SHP77 treated with DMSO at 0.1 percent for 48 hours (cell line): ENCODE measurements at regions not wholly inside any gene's neighbourhood (a gene's known extent, or its start where the extent isn't known, plus 50 kb on each side); places are given as distances from the start of the nearest gene placed in this dataset.

Source experiments
- DNase-seq: peaks from one replicate; lab custom pipeline; 2025; lab: John Stamatoyannopoulos, UW

DNA sequence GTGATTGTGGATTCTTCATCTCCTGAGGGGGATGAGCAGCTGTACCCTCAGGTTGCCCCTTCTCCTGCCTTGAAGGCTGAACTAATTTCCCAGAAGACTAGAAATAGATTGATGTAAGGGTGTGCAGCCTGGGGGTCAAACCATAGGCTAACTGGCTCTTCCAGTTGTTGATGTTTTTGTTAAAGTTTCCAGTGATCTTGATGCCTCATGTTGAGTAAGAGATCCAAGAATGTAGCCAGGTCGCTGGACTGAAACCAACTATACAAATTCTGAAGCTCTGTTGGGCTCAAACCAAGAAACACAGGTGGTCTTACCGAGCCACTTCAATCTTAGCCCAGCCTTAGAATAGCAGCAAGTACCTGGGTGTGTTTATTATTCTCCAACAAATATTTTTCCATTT lies 391.8 kb downstream of the KLF5 start:
- no peak for DNase-seq

DNA sequence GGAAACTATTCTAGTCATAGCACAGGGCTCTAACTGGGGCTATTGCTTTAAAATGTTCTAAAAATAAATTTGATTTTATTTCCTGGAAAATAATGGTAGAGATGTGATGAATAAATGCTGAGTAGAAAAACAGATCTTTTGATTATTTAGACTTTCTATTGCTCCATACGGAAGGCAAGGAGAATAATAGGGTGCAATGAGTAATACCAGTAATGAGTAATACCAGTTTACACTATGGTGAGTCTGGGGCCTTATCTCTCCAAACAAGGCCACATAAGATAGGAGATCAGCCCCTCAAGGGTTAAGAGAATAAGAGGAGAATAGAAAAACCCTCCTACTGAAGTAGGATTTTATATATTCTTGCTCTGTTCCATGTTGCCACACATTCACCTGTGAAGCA lies 390.4 kb downstream of the KLF5 start:
- no peak for DNase-seq

DNA sequence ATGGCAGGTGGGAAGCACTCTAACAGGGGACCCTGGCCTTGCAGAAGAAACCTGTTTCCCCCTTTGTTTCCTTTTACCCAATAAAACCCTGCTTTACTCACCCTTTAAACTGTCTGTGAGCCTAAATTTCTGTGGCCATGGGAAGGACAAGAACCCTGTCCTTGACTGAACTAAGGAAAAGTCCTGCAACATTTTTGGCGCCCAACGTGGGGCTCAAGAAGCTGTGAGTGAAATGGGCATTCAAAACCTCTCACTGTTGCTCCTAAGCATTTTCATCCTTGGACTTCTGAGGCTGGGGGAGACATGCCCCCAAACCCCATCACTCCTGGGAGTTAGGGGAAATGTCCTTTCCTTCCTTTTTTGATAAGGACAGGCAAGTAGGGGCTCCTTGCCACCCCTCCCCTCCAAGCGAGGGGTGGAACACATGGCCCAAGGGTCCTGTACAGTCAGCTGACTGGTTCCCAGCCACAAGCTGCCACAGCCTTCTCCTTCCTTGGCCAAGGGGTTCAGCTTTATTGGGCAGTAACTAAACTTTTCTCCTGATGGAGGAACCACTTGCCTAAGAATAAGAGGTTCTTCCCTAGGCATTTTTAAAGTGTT lies 381.6 kb downstream of the KLF5 start:
- no peak for DNase-seq

DNA sequence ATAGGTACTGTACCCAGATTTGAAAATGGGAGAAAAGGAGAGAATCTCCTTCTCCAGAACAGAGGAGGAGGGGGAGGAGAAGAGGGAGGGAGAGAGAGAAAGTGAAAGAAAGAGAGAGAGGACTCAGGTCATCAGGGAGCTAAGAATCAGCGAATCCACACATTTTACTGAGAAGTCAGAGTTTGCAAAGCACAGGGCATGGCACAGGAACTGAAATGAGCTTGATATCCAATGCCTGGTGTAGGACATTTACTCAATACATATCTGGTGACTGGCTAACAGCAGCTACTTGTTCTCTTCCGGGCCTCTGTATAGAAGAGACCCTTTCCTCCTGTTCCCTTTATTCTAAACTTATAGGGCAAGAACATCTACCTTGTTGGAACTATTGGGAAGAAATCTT lies 375.1 kb downstream of the KLF5 start:
- no peak for DNase-seq

DNA sequence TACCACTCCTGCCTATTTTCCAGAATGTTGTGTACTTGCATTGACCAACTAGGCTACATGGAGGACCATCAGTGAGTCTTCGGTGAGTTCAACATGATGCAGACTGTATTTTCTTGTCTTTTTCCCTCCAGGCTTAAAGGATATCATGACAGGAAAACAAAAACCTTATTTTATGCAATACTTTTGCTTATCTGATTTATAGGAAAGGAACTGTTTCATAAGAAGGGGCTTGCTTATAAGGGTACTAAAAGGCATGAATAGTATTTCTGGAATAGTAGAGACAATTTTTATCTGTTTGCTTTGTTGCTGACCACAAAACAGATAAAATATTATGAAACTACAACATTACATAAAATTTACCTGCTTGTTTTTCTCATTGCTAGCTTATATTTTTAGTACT lies 374.7 kb downstream of the KLF5 start:
- no peak for DNase-seq

DNA sequence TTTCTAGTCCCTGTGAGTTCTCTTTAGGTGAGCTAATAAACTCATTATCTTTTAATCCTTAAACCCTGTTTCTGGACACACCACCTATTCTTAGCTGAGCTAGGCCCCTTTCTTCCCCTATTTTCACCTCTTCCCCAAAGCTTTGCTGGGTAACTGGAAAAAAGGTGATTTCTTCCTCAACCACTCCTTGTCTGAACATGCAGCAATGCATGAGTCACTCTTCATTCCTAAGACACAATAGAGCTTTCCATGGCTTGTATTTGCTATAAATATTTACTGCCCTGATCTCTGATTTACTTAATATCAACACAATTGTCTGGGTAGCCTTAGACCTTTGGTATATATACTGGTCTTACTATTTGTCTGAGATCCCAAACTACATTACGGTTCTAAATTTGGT lies 370.9 kb downstream of the KLF5 start:
- no peak for DNase-seq

DNA sequence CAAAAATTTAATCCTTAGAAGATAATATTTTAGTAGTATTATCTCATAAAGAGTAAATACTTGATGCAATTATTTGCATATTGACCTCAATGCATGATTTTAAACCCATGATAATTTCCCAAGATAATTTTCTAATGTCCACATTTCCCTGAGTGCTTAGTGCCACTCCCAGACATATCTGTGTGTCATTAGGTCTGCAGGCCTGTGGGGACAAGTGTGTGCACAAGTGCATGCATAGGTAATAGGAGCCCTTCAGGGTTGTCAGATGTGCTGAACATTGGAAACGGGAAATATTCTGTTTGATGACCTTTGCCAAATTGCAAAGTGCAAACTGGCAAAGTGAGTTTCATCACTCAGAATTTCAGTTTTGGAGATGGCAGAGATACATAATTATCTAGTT lies 369.9 kb downstream of the KLF5 start:
- DNase-seq: no peak

DNA sequence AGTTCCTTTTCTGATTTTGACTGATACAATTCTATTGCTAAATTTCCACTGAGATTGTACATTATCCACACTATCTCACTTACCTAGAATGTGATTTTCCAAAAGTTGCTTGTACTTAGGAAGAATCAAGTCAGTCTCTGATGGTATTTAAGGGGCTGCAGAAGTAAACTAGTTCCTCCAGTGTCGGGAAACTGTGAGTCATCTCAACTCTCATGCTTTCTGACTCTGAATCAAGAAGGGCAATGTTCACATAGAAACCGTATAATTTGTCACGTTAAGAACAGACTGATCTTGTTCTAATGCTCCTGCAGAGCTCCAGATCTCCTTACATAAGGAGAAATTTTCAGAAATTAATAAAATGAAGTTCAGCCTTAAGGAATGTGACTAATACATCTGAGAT lies 369.3 kb downstream of the KLF5 start:
- DNase-seq: no peak

DNA sequence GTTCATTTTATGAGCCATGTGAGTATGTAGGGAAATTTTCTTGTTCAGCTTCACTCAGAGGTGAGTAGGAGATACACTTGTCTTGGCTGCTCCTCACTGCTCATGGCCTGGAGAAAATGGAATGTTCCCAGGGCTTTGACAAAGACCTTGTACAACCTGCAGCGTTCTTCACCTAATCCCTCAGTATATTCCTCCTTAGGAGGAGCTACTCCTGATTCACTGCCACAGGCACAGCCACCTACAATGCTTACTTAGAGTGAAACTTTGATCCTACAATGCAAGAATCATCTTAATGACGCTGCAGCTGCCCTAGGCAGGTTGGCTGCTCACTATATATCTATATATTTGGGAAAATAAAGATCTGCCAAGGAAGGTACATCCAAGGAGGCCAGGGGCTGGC lies 364.2 kb downstream of the KLF5 start:
- no peak for DNase-seq

DNA sequence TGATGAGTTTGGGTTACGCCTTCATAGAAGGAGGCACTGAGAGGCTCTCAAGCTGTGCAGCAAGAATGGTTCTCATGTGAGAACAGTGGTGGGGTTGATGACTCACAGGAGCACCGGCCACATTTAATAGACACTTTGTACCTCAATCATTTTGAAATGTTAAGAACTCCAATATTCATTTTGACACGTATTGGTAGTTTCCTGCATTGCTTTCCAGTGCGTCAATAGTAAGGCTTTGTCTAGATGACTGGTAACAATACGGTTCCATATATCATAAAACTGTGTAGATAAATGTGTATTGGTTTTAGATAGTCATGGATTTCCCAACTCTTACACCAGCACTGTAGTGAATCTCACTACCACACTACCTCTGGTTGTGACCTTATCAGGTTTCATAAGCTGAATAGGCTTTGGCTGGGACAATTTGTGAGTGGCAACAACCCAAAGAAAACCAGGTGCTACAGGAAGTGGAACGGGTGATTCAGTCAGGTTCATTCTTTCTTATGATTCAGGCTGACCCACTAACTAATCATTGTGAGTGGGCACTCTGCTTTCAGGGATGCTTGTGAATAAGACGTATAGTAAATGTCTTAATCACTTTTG lies 362.6 kb downstream of the KLF5 start:
- peak; percentile 8 for DNase-seq

DNA sequence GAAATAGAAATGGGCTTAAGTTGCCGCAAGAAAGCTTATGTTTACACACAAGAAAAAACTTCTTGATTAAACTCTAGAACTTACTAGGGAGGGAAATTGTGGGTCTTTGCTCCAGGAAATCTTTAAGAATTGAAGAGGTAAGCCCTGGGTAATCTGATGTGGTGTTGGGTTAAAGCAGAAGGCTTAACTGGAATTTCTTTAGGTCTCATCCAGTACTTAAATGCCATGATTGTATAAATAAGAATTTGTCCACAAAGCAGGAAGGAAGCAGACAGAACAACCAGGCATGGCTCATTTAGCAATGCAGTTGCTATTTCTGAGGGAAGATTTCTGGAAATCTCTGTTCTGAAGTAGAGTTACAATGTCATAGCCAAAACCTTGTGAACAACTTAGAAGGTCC lies 360.4 kb downstream of the KLF5 start:
- DNase-seq: no peak

DNA sequence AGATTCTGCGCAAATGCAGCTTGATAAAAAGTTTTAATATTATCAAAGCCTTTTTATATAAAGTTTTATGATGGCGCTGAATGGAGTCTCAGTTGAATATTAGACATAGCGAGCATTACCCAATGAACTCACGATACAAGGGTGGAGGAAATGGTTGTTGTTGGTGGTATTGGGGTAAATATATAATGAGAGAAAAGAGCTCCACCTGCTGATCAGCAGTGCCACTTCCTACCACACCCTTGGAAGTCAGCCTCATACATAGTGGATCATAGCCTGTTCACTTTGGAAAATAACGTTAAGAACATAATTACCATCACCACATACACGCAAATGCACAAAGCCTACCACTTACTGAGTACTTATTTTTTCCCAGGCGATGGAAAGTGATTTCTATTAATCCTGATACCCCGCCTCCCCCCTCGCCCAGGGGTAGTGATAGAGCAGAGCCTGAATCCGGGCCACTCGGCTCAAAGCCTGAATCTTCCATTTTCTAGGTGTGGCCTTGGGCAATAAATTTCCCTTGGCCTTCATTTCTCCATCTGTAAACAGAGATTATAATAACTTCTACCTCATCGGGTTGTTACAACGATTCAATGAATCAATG lies 358.3 kb downstream of the KLF5 start:
- DNase-seq: peak; percentile 1

DNA sequence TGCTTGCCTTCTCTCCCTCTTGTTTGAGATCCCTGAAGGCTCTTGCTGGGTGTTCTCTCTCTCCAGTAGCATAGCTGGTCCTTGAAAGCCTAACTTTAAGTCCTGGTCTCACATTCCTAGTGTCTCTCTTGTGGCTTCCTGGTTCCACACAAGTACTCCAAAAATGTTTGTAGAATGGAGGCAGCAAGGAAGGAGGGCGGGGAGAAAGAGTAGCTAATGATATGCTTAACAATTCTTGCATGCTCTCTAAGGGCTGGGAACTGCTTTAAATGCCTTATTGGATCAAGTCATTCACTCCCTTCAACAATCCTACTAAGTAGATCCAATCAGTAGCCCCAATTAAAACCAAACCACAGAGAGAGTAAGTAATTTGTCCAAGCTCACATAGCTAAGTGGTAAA lies 357.3 kb downstream of the KLF5 start:
- DNase-seq: no peak

DNA sequence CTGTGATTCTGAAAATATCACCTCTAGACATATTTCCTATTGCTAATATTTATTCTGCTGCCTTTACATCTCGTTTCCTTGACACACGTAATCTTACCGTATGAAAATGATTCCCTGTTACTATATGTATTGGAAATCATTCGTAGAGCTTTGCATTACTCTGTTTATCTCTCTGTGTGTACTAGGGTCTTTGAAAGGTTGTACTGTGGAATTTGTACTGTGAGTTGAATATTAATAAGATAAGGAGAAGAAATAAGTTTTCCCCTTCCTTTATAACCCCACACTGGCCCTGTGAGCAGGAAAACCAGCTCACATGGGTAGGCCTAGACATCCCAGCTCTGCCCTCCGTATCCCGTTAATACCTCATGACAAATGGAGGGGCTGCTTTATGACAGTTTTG lies 354.9 kb downstream of the KLF5 start:
- no peak for DNase-seq

DNA sequence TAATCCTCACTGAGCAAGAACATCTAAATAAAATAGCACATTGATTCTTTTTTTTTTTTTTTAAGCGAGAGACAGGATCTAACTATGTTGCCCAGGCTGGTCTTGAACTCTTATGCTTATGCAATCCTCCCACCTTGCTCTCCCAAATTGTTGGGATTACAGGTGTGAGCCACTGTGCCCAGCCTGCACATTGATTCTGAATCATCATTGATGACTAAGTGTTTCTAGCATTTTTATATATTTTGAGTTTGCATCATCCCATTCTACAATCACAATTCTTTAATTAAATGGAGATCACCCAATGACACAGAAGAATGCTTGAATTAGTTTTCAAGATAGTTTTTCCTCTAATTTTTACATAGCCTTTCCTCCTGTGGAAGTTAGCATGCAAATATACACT lies 354.1 kb downstream of the KLF5 start:
- DNase-seq: no peak

DNA sequence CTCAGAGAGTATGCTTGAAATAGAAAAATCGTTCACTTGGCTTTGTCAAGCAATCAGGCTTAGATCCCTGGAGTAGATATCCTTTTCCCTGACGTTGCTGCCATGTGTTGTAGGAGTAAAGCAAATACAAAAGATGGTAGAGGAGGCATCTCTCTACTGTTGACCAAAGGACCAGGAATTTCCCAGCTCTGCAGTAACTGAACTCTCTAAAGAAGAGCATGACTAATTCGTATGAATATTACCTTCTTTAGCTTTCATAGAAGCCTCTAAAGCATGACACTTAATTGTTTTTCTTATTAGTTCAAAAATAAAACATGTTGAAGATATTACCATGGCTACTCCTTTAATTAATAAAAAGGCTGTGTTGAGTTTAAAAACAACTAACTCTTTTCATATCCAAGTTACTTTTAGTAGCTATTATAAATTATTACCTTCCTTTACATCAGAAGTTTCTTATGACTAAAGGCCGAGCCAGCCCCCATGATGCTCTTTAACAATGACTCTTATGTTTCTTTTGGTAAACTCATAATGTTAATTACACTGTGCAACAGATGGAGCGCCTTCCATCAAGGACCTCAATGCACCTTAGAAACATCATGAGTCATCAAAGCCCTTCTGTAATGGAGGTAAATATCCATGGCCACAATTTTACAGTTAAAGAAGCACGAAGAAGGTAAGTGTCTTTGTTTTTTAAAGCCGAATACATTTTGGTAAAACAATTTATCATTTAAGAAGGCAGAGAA lies 352.4 kb downstream of the KLF5 start:
- no peak for DNase-seq

DNA sequence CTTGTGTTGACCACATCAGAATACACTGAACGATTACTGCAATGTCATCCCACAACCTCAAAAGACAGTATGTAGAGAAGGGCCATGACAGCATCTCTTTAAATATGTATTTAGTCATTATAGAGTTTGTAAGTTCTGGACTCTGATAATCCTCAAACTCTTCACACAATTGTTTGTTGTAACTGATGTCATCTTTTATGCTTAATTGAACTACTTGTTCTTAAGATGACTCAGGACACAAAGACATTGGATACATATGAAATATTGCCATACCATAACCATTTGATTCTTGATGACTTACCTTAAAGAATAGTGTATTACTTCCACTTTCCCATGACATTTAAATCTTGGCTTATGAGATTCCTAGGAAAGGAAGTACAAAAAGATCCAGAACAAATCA lies 347.6 kb downstream of the KLF5 start:
- no peak for DNase-seq

DNA sequence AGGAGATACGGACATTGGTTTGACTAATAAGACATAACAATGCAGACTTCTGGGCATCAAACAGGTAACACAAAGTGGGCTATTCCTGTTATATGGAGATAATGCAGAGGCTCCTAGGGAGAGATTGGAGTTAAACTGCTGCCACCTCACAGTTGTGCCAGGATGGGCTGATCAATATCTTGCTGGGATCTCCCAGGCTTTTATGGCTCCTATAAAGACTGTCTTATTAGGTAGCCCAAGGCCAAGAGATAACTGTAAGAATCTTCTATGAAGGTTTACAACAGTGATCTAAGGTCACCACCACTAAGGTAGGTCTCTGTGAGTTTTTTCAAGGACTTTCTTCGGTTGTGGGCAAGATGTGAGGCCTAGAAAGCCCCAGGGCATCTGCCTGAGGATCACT lies 345.8 kb downstream of the KLF5 start:
- no peak for DNase-seq

DNA sequence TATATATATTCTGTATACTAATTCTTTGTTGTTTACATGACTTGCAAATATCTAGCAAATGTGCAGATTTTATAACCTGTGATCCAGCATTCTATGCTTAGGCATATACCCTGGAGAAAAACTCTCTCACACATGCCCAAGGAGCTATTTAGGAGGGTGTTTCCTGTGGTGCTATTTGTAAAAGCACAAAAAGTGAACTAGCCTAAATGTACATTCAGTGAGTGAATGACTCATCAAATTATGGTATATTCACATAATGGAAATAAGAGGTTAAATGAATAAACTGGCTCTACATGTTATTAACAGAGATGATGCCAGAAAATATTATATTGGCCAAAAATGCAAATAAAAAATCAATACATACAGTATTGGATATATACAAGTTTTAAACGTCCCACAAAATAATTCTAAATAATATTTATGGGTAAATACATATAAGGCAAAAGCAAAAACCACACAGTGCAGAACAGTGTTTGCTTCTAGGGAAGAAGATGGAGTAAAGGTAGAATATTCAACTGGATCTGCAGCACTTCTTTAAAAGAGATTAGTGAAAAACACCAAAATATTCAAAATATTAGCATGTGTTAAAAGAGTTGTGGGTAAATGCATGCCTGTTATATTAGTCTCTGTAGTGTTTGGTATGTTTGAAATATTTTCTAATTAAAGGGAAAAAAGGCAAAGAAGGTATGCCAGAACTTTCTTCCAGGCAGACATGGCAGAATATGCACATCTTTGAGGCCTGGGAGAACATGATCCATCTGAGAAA lies 344.7 kb downstream of the KLF5 start:
- no peak for DNase-seq

DNA sequence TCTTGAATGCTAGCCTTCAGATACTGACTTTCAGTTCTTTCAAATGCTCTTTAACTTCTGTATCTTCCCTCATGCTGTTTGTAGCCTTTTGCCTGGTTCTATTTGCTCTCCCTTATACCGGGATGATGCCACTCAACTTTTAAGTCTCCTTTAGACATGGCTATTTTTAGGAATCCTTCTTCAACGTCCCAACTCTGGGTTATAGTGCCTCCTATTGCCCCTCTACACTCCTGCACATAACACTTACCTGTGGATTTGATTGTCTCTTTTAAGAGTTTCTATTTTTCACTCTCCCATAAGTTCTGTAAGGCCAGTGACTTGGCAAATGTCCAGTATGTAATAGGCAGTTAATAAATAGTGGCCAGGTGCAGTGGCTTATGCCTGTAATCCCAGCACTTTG lies 343.0 kb downstream of the KLF5 start:
- DNase-seq: no peak

DNA sequence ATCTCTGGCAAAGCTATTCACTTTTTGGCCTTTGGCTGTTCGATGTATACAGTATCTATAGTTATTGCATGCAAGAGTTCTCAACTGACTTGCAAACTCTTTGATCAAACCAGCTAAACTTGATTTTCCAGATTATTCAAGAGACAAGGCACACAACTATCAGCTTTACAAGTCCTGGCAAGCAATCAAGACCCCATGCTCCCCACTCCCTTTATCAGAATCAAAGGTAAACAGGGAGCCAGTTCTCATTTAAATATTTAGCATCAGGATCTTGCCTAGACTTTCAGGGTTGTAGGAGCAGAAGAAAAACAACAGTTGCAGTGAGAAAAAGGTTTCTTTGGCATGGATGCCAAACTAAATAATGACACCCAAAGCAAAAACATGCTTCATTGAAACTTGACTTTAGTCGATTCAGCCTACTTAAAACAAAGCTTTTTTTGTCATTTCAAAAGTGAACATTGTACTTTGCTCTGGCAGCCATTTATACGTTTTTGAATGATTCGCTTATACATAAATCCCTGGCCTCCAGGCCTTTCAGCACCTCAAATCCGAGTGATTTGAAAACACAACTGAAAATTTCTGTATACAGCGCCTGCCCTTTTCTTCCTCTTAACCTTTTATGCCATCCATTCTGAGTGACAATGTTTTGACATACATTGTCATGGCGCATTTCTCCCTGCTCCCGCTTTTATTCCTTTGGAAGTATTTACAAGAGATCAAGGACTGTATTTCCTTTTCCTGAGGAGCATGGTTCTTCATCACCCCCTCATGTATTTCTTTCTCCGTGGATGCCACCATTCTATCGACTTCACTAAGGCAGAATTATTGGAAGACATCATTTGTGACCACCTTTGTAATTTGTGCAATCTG lies 340.8 kb downstream of the KLF5 start:
- no peak for DNase-seq
